Activated CD4-positive, alpha-beta T cell treated with anti-CD3 and anti-CD28 coated beads, Interleukin-2, amount 10 ng/mL, durations not matched to agents 7 days and 5 days (primary cell): ENCODE measurements at regions not wholly inside any gene's neighbourhood (a gene's known extent, or its start where the extent isn't known, plus 50 kb on each side); places are given as distances from the start of the nearest gene placed in this dataset.

ENCODE experiments used
- CTCF ChIA-PET: fragments of 350-600 bp; sonication (Branson Sonifier 250); formaldehyde crosslinking; loops from one replicate; lab custom pipeline; 2021; ENCODE audit warnings: antibody characterized with exemption; lab: Charles Lee
- POLR2A ChIA-PET: fragments of 350-600 bp; sonication (Branson Sonifier 250); formaldehyde crosslinking; loops from one replicate; lab custom pipeline; 2021; ENCODE audit warnings: antibody characterized with exemption; lab: Charles Lee
- DNase-seq: peaks from one replicate; pipeline ENCODE4 v3.0.0-alpha.2; 2020
- H3K27ac Mint-ChIP-seq: one replicate; pipeline ENCODE4 v1.8.0; 2021; ENCODE audit warnings: mild to moderate bottlenecking, moderate library complexity, mixed read lengths
- H3K27me3 Mint-ChIP-seq: one replicate; pipeline ENCODE4 v1.8.0; 2021; ENCODE audit warnings: mixed read lengths
- H3K36me3 Mint-ChIP-seq: one replicate; pipeline ENCODE4 v1.8.0; 2021; ENCODE audit warnings: low read depth, mixed read lengths
- H3K4me1 Mint-ChIP-seq: one replicate; pipeline ENCODE4 v1.8.0; 2021; ENCODE audit warnings: mixed read lengths
- H3K4me3 Mint-ChIP-seq: one replicate; pipeline ENCODE4 v1.8.0; 2021; ENCODE audit warnings: mild to moderate bottlenecking, moderate library complexity, mixed read lengths
- H3K9me3 Mint-ChIP-seq: one replicate; pipeline ENCODE4 v1.8.0; 2021; ENCODE audit warnings: mixed read lengths

- peaks cover 5% of the 10 kb centered on the region for H3K27me3 Mint-ChIP-seq
- no peaks in the 10 kb centered on the region for H3K36me3 Mint-ChIP-seq
- H3K9me3 Mint-ChIP-seq, result no peaks in the 10 kb centered on the region
- ChIA-PET CTCF (no interaction called here), POLR2A (no interaction called here)
- no peak overlapping the region for H3K27ac Mint-ChIP-seq
- no peak overlapping the region for H3K4me3 Mint-ChIP-seq
- no peaks in the 10 kb centered on the region for H3K4me1 Mint-ChIP-seq
- no peak for DNase-seq
These were observed 114.1 kb downstream of the SLC16A9 start for GRCh38 chr10:59595593-59595992.

- peaks cover 2% of the 10 kb centered on the region for H3K27me3 Mint-ChIP-seq
- CTCF ChIA-PET, result no interaction called here
- no peak overlapping the region for H3K4me3 Mint-ChIP-seq
- H3K27ac Mint-ChIP-seq, result no peak overlapping the region
- H3K9me3 Mint-ChIP-seq, result no peaks in the 10 kb centered on the region
- no peaks in the 10 kb centered on the region for H3K4me1 Mint-ChIP-seq
- DNase-seq, result no peak
- H3K36me3 Mint-ChIP-seq, result no peaks in the 10 kb centered on the region
- POLR2A ChIA-PET, result no interaction called here
These were observed 115.9 kb downstream of the SLC16A9 start for GRCh38 chr10:59593768-59594167.

DNA sequence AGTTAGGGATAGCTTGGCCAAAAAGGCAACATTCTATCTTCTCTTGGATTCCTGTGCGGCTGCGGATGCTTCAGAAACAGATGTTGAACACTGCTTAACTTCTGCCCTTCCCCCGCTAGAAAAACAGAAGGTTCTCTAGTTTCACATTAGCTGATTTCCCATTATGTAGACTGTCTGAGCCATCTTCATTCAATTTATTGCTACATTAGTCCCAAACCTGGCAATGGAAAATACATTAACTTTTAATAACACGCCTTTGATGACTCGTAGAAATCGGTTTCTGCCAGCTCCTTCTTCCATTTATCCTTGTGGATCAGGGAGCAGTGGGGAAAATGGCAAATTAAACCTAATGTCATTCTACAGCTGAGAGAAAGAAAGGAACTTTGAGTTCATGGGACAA lies 119.9 kb downstream of the SLC16A9 start:
- Mint-ChIP-seq H3K27ac (no peak overlapping the region), H3K36me3 (no peaks in the 10 kb centered on the region), H3K9me3 (no peaks in the 10 kb centered on the region), H3K27me3 (peaks cover 3% of the 10 kb centered on the region), H3K4me3 (no peak overlapping the region), H3K4me1 (no peaks in the 10 kb centered on the region)
- CTCF ChIA-PET, result interaction anchor here (1.2 kb wide), 1 partner anchor 317 kb away, joined by 3 read pairs; the partner anchor contains the start of gene CCDC6
- POLR2A ChIA-PET, result no interaction called here
- no peak for DNase-seq

GRCh38 chr10:59588791-59589190 lies 120.9 kb downstream of the SLC16A9 start:
- H3K4me3 Mint-ChIP-seq, result no peak overlapping the region
- no peak for DNase-seq
- no peak overlapping the region for H3K27ac Mint-ChIP-seq
- H3K9me3 Mint-ChIP-seq, result no peaks in the 10 kb centered on the region
- H3K27me3 Mint-ChIP-seq, result peaks cover 3% of the 10 kb centered on the region
- H3K36me3 Mint-ChIP-seq, result no peaks in the 10 kb centered on the region
- CTCF ChIA-PET, result interaction anchor here (1.2 kb wide), 1 partner anchor 318 kb away, joined by 3 read pairs; the partner anchor contains the start of gene CCDC6
- no peaks in the 10 kb centered on the region for H3K4me1 Mint-ChIP-seq
- POLR2A ChIA-PET, result no interaction called here

DNA sequence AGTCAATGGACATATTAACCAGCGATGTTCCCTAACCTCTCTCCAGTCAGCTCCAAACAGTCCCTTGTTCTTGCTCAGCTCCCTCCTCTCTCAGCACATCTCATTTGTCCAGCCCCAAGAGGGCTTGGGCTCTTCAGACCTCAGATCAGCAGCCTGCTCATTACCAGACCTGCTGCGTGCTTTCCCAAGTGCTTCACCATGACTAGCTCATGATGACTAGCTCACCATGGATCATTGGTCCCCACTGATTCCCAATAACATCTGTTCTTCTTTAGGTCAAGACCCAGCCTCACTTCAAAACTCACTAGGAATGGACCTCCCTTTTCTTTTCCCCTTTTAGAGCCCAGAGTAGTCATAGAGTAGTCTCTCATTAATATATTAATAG lies 121.9 kb downstream of the SLC16A9 start:
- H3K36me3 Mint-ChIP-seq, result no peaks in the 10 kb centered on the region
- H3K4me3 Mint-ChIP-seq, result no peak overlapping the region
- DNase-seq, result no peak
- CTCF ChIA-PET, result no interaction called here
- peaks cover 3% of the 10 kb centered on the region for H3K27me3 Mint-ChIP-seq
- H3K9me3 Mint-ChIP-seq, result no peaks in the 10 kb centered on the region
- H3K27ac Mint-ChIP-seq, result no peak overlapping the region
- H3K4me1 Mint-ChIP-seq, result no peaks in the 10 kb centered on the region
- POLR2A ChIA-PET, result no interaction called here

- no peak overlapping the region for H3K4me3 Mint-ChIP-seq
- H3K27ac Mint-ChIP-seq, result no peak overlapping the region
- H3K4me1 Mint-ChIP-seq, result no peaks in the 10 kb centered on the region
- no peaks in the 10 kb centered on the region for H3K36me3 Mint-ChIP-seq
- ChIA-PET POLR2A (no interaction called here), CTCF (interaction anchor here (1.0 kb wide), 1 partner anchor 27 kb away, joined by 3 read pairs; no protein-coding TSS in a partner anchor)
- no peaks in the 10 kb centered on the region for H3K9me3 Mint-ChIP-seq
- no peak for DNase-seq
- H3K27me3 Mint-ChIP-seq, result peaks cover 3% of the 10 kb centered on the region
These were observed 122.4 kb downstream of the SLC16A9 start for GRCh38 chr10:59587083-59587755.

DNA sequence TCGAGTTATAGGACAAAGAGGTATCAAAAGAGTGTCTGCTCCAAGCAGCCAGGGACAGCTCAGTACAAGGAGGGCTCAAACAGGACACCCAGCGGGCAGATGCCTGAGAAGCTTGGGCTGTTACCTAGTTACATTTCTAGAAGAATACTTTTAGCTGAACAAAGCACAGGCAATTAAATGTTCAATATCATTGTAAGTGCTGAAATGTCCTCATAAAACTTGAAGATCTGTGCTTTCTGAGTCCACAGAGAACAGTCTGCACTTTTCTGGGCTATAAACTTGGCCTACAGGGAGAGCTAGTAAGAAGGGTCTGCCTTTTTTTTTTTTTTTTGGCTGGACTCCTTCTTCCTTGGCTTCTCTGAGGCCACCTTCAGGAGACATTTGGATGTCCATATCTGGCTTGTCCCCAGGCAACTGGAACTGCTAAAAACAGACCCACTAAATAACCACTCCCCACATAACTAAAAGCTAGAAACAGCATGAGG lies 123.2 kb downstream of the SLC16A9 start:
- no peak for DNase-seq
- H3K27me3 Mint-ChIP-seq, result peaks cover 3% of the 10 kb centered on the region
- H3K9me3 Mint-ChIP-seq, result no peaks in the 10 kb centered on the region
- H3K36me3 Mint-ChIP-seq, result no peaks in the 10 kb centered on the region
- H3K27ac Mint-ChIP-seq, result no peak overlapping the region
- ChIA-PET CTCF (interaction anchor here (1.0 kb wide), 1 partner anchor 26 kb away, joined by 3 read pairs; no protein-coding TSS in a partner anchor), POLR2A (interaction anchor here (0.7 kb wide), 1 partner anchor 373 kb away, joined by 3 read pairs; no protein-coding TSS in a partner anchor)
- no peak overlapping the region for H3K4me3 Mint-ChIP-seq
- H3K4me1 Mint-ChIP-seq, result no peaks in the 10 kb centered on the region

DNA sequence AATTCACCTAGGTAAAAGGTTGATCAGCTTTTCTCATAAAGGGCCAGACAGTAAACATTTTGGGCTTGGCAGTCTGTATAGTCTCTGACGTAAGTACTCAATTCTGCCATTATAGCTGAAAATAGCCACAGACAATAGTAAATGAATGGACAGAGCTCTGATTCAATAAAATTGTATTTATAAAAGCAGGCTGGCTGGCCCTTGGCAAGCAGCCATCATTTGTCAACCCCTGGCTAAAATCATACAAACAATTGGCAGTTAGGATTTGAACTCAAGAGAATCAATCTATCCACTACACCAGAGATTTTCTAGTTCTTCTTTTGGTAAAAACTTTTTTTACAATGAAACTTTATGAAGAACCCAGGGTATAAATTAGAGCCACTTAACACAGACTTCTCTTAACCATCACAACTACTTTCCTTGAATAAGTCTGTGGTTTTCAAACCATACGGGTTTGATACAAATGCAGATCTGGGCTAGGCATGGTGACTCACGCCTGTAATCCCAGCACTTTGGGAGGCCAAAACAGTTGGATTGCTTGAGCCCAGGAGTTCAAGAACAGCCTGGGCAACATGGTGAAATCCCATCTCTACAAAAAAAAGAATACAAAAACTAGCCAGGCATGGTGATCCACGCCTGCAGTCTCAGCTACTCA lies 124.5 kb downstream of the SLC16A9 start:
- Mint-ChIP-seq H3K27me3 (peaks cover 8% of the 10 kb centered on the region), H3K9me3 (no peaks in the 10 kb centered on the region), H3K36me3 (no peaks in the 10 kb centered on the region), H3K4me1 (no peaks in the 10 kb centered on the region), H3K27ac (no peak overlapping the region), H3K4me3 (no peak overlapping the region)
- ChIA-PET POLR2A (no interaction called here), CTCF (no interaction called here)
- DNase-seq, result no peak

DNA sequence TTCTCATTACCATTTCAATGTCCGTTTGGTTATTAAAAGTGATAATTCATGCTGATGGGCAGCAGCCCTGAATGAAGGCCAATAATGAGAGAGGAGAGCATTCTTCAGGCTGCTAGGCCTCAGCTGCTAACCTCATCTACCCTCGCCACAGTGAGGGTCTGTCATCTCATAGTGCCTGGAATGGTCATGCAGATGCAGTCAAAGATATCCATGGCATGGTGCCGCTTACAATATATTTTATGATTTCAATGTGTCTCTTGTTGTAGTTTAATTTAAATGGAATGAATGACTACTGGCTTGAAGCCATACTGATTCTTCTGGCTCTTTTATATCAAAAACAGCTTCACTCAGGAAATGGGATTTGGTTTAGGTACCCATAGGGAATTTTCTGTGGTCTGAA lies 126.9 kb downstream of the SLC16A9 start:
- H3K27me3 Mint-ChIP-seq, result peaks cover 8% of the 10 kb centered on the region

GRCh38 chr10:59582058-59582457 lies 127.6 kb downstream of the SLC16A9 start:
- Mint-ChIP-seq H3K36me3 (no peaks in the 10 kb centered on the region), H3K27me3 (peaks cover 5% of the 10 kb centered on the region), H3K9me3 (no peaks in the 10 kb centered on the region), H3K4me1 (no peaks in the 10 kb centered on the region), H3K27ac (no peak overlapping the region), H3K4me3 (no peak overlapping the region)
- no peak for DNase-seq
- ChIA-PET CTCF (no interaction called here), POLR2A (no interaction called here)

More for the DNA sequence above, 126.9 kb downstream of the SLC16A9 start:
- CTCF ChIA-PET, result no interaction called here
- POLR2A ChIA-PET, result no interaction called here
- no peak overlapping the region for H3K4me3 Mint-ChIP-seq
- no peak overlapping the region for H3K27ac Mint-ChIP-seq
- H3K4me1 Mint-ChIP-seq, result no peaks in the 10 kb centered on the region
- DNase-seq, result no peak
- H3K9me3 Mint-ChIP-seq, result no peaks in the 10 kb centered on the region
- no peaks in the 10 kb centered on the region for H3K36me3 Mint-ChIP-seq

DNA sequence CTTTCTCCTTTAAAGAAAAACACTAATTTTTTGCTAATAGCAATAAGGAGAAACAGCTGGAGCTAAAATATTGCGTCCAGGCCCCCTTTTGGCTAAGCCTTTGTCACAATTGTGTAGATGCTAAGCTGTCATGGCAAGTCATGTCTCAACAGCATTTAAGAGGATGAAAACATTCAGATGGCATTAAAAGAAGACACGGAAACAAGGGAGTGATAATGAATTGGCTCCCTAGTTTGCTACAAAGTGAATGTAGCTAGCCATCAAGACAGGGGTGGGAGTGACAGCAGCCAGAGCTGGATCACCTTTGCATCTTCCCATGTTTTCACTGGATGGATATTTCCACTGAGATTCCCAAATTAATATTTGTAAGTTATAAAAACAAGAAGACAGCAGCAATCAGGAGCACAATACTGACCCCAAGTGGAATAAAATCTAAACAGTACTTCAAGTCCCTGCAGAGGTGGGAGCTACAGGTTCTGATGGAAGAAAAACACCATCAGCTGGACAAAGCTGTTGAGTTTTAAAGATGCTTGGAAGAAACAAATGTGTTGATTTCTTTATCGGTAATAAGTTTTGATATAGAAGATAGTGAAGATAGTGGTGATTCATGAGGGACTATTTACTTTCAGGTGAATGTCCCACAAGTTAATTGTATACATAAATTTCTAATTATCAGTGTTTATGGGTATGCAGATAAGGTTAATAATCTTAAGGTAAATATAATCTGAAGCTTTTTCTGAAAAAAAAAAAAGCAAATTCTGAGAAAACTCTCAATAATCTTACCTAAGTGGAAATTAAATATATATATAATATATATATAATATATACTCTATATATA lies 129.4 kb downstream of the SLC16A9 start:
- CTCF ChIA-PET, result interaction anchor here (0.6 kb wide), 1 partner anchor 299 kb away, joined by 3 read pairs; no protein-coding TSS in a partner anchor
- H3K4me1 Mint-ChIP-seq, result no peaks in the 10 kb centered on the region
- H3K36me3 Mint-ChIP-seq, result no peaks in the 10 kb centered on the region
- H3K27me3 Mint-ChIP-seq, result peaks cover 5% of the 10 kb centered on the region
- H3K4me3 Mint-ChIP-seq, result no peak overlapping the region
- no peak overlapping the region for H3K27ac Mint-ChIP-seq
- no peak for DNase-seq
- POLR2A ChIA-PET, result no interaction called here
- no peaks in the 10 kb centered on the region for H3K9me3 Mint-ChIP-seq

GRCh38 chr10:59578741-59579140 lies 130.9 kb downstream of the SLC16A9 start:
- Mint-ChIP-seq H3K27ac (no peak overlapping the region), H3K9me3 (no peaks in the 10 kb centered on the region)
- POLR2A ChIA-PET, result no interaction called here

GRCh38 chr10:59577984-59578383 lies 131.7 kb downstream of the SLC16A9 start:
- H3K4me1 Mint-ChIP-seq, result no peaks in the 10 kb centered on the region
- H3K27ac Mint-ChIP-seq, result no peak overlapping the region
- H3K4me3 Mint-ChIP-seq, result no peak overlapping the region
- H3K27me3 Mint-ChIP-seq, result peaks cover 9% of the 10 kb centered on the region
- H3K36me3 Mint-ChIP-seq, result no peaks in the 10 kb centered on the region
- no peak for DNase-seq
- no peaks in the 10 kb centered on the region for H3K9me3 Mint-ChIP-seq
- POLR2A ChIA-PET, result no interaction called here
- CTCF ChIA-PET, result no interaction called here

More at GRCh38 chr10:59578741-59579140, 130.9 kb downstream of the SLC16A9 start:
- Mint-ChIP-seq H3K36me3 (no peaks in the 10 kb centered on the region), H3K27me3 (peaks cover 7% of the 10 kb centered on the region), H3K4me3 (no peak overlapping the region), H3K4me1 (no peaks in the 10 kb centered on the region)
- DNase-seq, result no peak
- CTCF ChIA-PET, result no interaction called here
